NCI-H2171 treated with DMSO at 0.1 percent for 48 hours (cell line): ENCODE measurements at regions not wholly inside any gene's neighbourhood (a gene's known extent, or its start where the extent isn't known, plus 50 kb on each side); places are given as distances from the start of the nearest gene placed in this dataset.
A peak's percentile ranks its signal among the peaks of the same experiment; 100 is the strongest.
"Not testable (repeated sequence)": the region's sequence is repeated elsewhere in the genome, so short reads cannot be mapped to it uniquely, and the experiment has no call there.

Source experiments
- DNase-seq: peaks from one replicate; lab custom pipeline; 2025; lab: John Stamatoyannopoulos, UW

DNA sequence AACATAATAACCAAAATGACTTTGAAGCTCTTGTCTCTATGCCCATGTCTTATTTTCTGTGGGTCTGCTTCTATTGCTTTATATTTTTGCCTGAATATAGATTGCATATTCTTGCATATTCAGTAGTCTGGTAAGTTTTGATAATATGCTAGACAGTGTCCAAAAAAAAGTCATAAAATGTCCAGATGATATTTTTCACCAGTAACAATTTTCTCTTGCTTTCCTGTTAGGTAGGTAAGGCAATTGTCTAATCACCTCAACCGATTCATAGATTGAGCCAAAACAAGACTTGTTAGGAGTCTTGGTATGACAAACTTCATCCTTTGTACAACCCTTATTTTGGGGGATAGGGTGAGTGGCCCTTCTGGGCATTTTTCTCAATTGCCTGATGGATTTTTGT lies 277.0 kb upstream of the NRP1 start:
- no peak for DNase-seq

DNA sequence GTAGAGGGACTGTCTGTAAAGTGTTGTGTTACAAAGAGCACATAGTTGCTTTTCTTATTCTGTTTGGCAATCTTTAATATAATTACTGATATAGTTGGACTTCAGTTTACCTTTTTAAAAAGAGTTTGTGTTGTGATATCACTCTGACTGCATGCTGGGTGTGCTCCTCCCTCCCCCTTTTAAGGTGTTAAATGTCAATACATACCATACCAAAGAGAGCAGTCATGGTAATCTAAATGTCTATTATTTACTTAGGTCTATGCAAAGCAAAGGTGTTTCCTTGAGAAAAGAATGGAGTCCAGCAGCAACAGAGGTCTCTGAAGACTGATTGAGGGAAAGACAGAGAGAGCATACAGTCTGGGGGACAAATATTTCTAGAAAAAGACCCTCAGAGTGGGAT lies 275.1 kb upstream of the NRP1 start:
- DNase-seq = no peak

DNA sequence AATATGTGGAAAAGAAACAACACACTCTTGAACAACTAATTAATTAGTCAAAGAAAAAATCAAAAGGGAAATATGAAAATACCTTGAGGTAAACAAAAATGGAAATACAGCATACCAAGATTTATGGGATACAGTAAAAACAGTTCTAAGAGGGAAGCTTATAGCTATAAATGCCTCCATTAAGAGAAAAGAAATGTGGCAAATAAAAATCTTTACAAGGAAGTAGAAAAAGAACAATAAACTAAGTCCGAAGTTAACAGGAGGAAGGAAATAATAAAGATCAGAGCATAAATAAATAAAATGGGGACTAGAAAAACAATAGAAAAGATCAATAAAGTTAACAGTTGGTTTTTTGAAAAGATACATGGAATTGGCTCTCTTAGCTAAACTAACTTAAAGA lies 267.8 kb upstream of the NRP1 start:
- DNase-seq = no peak

DNA sequence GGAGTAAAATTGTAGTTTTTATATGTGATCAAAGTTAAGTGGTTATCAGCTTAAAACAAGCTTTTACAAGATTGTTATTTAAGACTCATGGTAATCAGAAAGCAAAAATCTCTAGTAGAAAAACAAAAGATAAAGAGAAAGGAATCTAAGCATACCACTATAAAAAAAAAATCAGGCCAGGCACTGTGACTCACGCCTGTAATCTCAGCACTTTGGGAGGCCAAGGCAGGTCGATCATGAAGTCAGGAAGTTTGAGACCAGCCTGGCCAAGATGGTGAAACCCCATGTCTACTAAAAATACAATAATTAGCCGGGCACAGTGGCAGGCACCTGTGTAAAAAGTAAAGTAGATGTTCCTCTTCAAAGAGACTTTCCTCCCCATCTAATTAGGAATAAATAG lies 265.9 kb upstream of the NRP1 start:
- no peak for DNase-seq

DNA sequence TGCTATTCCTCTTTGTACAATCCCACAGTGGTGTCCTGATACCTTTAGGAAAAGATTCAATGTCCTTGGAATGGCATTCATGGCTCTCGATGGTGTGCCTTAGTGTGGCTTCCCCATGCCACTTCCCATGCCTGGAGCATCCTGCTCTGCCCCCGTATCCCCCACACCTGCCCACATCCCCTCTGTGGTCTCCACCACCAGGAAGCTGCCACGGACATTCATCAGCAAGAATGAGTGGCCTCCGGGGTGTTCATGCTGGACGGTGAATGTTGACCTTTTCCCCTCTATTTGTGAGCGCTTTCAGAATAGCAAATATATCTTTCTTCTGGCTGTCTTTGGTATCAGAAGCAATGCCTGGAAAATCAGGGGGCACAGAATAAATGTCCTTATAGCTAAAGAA lies 262.0 kb upstream of the NRP1 start:
- DNase-seq = no peak

DNA sequence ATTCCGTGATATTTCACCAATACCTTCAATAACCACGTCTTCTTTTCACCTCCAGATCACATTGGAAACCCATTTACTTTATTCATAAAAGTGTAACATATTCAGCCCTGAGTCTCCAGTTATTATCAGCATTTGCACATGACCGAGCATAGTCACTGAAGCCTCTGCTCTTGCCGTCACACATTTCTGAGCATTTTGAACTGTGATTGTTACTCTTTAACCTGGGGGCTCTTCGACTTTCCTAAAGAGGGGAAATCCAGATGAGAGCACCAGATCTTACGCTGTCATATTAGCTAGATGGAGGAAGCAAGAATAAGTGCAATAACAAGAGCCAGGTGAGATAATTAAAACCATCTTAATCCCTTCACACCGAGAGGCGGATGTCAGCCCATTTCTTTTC lies 260.0 kb upstream of the NRP1 start:
- DNase-seq = no peak

DNA sequence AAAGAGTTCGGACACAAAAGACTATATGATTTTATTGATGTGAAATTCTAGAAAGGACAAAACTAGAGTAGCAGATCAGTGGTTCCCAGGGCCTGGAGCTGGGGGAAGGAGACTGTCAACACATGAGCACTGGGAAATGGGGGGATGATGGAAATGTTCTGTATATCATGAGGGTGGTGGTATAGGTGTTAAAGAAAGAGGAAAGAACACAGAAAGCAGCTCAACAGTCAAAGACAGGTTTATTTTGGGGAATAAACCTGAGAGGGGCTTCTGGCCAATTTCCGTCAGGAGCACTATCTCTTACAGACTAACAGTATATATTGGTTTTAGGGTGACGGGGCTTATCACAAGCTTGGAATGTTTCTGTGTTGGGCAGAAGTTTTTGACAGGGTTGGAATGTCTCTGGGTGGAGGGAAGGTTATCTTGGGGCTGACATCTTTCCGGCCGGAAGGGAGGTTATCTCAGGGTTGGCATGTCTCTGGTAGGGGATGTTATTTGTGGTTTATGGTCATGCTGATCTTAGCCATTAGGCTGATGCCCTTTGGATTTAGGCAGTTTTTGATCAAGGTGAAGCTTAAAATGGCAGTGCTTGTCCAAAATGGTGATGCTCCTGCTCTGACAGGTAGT lies 254.6 kb upstream of the NRP1 start:
- no peak for DNase-seq

DNA sequence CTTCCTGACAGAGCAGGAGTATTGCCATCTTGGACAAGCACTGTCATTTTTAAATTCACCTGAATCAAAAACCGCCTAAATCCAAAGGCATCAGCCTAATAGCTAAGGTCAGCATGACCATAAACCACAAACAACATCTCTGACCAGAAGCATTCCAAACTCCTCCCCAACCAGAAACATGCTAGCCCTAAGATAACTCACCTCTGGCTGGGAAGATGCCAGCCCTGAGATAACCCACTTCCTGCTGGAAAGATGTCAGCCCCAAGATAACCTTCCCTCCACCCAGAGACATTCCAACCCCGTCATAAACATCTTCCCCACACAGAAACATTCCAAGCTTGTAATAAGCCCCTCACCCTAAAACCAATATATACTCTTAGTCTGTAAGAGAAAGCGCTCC lies 250.1 kb upstream of the NRP1 start:
- not testable (repeated sequence) for DNase-seq

DNA sequence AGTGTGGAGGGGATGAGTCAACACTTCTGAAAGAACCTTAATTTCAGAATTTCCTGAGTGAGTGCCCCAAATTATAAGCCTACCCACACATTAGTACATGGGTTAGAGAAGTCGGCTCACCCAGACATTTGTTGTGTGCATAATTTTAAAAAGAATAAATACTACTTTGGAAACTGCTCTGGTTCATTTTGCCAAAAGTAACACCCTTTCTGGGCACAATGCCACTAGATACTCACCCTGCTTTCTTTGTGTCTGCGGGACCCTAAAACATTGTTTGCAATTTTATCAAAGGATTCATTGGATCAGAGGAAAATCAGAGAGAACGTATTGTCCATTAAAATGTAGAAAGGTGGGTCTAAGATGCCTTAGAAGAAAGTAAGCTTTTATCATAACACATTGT lies 245.5 kb upstream of the NRP1 start:
- no peak for DNase-seq

DNA sequence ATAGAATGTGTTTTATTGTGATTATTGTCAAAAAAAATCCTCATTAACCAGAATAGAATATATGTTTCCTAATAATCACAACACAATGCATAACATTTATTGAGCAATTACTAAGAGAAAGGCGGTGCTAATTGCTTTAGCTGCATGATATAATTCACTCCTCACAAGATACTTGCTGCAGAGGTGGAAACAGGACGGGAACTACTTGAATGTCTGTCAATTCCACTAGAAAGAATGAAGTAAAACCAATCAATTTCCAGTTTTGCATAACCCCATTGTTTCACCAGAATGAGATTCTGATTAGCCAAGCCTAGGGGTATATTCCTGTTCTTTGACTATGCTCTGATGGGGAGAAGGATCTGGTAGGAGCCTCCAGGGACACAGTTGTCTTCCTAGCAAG lies 239.1 kb upstream of the NRP1 start:
- no peak for DNase-seq

DNA sequence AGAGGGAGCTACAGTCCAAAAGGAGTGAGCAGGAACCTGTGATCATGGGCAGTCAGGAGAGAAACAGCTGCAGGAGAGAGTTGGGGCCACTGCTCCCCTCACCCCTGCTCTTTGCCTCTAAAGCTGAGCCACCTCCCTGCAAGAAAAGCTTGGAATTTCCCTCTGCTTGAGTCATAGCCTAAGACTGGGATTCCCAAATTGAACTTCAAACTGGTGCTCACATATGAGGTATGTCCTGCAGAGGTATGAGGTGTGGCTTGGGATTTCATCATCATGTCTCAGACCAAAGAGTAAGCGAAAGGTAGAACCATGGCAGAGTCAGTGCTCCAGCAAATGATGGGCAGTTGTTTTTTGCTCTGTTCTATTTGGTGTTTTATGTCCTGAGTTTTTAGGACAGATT lies 237.1 kb upstream of the NRP1 start:
- no peak for DNase-seq

DNA sequence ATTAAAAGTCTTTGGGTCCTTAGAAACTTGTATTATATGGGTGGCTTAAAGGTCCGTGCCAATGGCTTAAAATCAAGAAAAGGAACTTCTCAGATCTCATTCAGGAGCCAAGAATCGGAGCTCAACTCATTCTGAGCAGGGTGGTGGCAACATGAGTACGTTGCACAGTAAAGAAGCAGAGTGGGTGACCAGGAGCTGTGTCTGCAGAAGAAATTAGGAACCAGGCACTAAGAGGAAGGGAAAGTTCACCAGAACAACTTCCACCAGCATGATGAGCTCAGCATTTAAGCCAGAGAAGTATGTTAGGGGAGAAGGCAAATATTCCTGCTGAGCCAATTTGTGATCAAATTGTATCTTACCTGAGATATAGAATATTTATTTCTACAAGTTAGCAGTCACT lies 236.0 kb upstream of the NRP1 start:
- no peak for DNase-seq

DNA sequence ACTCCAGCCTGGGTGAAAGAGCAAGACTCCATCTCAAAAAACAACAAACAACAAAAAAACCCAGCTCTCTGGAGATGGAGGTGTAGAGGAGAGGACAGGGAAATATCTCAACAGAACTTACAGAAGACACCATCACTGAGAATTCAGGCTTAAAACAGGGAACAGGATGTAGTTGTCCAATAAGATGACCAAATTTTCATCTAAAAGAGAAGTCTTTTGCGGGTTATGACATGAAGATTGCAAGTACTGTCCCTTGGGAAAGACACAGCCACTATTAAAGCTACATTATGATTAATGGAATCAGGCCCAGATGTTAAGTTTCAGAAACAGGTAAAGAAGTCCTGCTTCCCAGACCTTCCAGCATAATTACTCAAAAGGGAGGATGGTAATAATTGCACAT lies 235.2 kb upstream of the NRP1 start:
- DNase-seq = no peak

DNA sequence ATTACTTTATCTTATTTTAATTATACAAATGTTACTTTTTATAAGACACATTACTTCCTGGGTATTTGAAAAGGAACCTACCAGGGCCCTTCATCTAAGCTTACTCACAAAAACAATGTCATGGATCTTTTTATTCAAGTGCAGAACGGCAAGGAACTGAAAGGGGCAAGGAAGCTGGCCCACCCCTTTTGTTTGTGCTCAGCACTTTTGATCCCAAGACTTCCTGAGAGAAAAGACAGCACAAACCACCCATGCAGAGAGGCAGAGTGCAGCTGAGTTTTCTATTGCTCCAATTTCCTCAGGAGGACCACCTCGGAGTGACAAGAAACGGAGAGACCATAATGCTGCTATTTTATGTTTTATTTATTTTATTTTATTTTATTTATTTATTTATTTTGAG lies 232.0 kb upstream of the NRP1 start:
- DNase-seq = no peak

DNA sequence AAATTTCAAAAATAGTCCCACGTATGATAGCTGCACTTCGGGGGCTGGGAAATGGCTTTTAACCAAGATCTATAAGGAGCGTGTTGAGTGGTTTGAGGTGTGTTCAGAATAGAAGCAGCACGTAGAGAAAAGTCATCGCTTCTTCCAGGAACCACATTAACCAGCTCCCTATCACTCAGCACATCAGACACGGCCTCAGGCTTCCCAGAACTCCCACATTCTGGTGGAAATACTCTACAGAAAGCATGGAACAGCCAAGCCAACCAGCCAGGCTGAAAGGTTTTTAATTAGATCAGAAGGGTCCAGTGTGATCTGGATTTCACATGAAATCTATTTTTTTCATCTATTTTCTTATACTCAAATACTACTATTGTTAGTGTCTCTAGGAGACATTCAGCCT lies 231.5 kb upstream of the NRP1 start:
- no peak for DNase-seq

DNA sequence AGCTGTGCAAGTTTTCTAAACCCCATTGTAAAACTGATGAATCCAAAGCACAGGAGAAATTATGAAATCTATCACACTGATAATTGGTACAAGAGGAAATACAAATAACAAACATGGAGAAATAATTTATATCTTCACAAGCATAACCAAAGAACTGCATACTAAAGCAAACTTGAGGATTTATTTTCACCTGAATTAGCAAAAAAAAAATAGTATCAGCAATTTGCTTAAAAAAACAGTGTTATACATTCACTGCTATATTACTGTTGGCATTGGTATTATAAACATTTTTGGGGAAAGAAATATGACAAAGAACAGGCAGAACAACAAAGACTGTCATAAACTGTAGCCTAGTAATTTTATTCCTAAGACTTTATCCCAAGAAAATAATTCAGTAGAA lies 230.8 kb upstream of the NRP1 start:
- no peak for DNase-seq

DNA sequence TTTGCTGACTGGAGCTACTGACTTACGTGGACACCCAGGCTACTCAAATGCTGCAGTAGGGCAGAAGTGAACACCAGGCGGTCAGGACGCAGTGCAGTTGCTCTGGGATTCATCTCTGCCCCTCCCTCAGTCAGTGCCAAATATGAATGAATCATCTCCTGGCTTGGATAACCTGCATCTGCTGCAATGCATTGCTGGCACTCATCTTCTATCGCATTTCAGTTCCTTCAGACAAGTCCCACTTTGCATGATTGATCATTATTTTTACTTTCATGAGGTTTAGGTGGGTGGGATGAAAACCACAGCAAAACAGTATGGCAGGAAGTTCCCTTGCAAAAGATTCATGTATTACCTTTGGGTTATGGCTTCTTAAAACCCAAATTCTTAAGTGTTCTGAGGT lies 224.6 kb upstream of the NRP1 start:
- no peak for DNase-seq

DNA sequence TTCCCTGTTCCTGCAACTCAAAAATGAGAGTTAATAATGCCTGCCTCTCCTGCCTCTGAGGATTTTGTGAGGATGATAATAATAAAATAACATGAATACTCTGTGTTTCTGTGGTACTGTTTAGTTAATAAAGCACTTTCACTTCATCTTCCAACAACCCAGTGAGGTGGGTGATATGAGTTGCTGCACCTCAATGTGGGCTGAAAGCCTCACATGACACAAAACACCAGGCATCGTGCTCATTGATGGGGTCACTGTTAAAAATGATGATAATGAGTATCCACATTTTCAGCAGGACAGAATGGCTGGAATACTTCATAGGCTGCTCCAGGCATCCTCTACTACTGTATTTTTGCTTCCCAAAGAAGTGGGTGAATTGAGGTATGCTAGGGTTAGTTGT lies 222.8 kb upstream of the NRP1 start:
- no peak for DNase-seq

DNA sequence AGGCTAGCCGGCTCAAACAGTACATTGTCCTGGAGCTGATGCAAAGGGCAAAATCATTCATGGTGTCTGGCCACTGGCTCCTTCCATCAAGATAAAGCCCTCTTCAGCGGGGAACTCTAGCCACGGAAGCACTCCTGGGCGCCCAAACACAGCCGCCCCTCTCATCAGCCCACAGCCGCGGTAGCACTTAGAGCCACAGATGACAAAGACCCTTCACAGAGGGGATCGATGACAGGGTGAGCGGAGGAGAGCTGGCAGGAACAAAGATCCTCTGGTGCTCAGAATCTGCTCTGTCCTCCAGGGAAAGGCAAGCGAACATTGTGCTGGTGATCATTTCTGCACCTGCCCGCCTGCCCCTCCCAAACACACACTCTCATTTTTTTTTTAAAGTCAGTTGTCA lies 222.2 kb upstream of the NRP1 start:
- peak; percentile 33 for DNase-seq

DNA sequence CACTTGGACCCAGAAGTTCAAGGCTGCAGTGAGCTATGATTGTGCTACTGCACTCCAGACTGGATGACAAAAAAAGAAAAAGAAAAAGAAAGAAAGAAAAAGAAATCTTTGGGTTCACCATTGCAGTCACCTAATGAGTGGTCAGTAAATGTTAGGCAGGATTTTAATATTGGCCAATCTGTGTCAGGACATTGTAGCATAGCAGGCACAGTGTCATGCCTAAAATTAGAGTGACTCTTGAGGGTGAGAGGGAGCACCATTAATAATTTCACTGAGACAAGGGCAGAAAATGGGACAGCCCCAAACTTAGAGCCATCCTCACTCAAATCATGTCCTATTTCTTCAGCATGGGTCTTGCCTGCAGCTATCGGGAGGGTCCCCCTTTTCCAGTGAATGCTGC lies 221.6 kb upstream of the NRP1 start:
- no peak for DNase-seq

DNA sequence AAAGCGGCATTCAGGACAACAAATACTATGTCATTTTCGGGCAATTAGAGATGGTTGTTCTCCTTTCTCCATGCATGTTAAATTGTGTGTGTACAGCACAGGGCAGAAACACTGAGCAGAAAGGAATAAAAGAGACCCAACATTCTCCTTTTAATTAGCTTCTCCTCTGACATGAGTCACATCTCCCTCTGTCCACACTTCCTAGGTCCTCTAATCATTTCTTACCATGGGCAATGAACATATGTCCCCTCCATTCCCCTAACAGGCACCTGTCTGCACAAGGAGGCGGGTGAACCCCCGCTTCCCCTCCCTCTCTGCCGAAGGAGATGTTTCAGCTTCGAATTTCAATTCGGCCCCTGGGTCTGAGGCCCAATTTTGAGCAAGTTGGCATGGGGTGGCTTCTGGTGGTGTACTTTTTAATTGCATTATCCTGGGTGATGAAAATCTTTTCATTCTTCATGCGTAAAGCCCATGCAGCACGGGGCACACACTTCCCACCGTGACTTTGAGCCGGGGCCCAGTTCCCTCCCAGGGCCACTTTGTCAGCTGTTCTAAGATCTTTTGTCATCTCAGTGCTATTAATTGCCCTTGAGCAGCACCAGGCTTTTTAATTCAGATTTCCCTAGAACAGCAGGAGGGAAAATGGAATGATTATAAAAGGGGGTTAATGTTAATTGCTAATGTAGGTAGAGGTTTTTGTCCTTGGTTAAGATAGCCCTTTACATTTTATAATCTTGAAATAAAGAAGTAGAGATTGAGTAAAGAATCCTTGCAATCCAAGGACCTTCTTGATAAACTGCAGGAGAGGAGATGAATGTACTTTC lies 219.5 kb upstream of the NRP1 start:
- no peak for DNase-seq

DNA sequence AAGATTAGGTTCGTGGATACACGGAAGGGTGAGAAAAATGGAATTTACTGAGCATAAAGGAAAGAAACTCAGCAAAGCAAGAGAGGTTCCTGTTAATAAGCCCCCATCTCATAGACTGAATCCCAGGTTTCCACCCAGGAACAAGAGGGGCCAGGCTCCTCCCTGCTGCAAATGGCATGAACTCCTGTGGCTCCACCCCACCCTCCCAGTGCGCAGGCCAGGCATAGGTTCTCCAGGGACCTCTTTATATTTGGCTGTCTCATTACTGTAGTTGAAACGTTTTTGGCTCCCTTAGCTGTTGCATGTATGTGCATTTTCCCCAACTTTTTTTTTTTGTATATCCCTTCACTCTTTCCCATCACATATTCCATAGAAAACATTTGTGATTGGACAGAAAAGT lies 217.8 kb upstream of the NRP1 start:
- DNase-seq = no peak

DNA sequence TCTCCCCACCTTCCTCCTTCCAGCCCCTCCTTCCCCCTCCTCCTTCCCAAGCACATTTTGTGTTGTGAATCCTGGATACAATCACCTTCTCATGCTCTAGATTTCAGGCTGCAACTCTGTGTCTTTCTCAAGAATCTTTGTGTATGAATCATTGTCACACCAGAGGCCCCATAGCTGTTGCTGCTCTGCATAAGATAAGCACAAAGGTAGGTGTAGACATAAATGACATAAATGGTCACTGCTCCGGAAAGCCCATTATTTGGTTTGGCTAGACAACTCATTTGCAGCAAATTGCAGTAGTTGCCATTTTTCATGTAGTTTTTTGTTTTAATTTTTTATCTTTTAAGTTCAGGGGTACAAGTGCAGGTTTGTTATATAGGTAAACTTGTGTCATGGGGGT lies 216.3 kb upstream of the NRP1 start:
- DNase-seq = no peak

DNA sequence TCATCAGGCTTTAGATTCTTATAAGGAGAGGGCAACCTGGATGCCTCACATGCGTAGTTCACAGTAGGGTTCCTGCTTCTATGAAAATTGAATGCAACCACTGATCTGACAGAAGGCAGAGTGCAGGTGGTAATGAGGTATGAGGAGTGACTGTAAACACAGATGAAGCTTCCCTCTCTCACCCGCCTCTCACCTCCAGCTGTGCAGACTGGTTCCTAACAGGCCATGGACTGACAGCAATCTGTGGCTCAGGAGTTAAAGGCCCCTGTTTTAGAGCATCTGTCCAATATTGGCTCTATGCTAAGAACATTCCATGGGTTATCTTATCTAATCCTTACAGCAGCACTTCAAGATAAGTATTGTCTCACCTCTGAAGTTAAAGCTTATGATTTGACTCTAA lies 213.5 kb upstream of the NRP1 start:
- DNase-seq = peak; percentile 92
